ENCODE measurements at regions not wholly inside any gene's neighbourhood (a gene's known extent, or its start where the extent isn't known, plus 50 kb on each side); places are given as distances from the start of the nearest gene placed in this dataset.

DNA sequence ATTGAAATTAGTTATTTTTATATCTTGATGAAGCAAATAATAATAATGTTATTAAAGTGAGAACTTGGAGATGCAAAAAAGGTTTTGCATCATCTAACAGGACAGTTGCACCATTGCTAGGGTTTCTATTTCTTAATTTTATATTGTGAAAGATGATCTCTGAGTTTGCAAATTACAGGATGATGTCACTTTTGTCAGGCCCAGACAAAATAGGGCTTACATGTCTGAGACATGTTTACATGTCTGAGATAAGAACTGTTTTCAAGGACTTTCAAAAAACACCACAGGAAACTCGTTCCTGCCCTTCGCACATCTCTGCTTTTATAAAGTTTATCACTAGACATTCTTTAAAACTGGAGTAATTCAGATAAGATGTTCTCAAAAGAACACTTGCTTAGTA is 1075.8 kb upstream of the MANEA start:
- no peak overlapping the region for H3K4me2 ChIP-seq
- no peaks in the 10 kb centered on the region for H3K9me3 ChIP-seq (replicated peaks in 1 of 11)
- no peak for TF ChIP-seq Cebpa-rat (IDR thresholded peaks at IDR 0.05)
- no peak overlapping the region for H3K27ac ChIP-seq
- H3K9ac ChIP-seq: no peak overlapping the region
- no peaks in the 10 kb centered on the region for H4K20me1 ChIP-seq
- H3K27me3 ChIP-seq: no peaks in the 10 kb centered on the region
- H3K36me3 ChIP-seq: no peaks in the 10 kb centered on the region
- no peaks in the 10 kb centered on the region for H3K4me1 ChIP-seq
- no peak overlapping the region for H3K4me3 ChIP-seq

DNA sequence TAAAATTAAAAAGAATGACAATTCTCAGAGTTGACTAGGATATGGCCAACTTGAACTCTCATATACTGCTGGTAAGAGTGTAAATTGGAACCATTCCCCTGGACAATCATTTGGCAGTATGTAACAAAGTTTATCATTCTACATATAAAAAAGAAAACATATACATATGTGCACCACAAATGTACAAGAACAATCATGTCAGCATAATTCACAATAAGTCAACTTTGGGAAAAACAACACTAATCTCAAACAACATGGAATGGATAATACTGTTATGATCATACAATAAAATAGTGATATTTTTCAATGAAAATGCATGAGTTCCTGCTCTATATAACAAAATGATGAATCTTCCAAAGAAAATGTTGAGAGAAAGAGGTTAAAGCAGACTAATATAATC is 1078.7 kb upstream of the EPHA7 start:
- Histone ChIP-seq H3K4me3 (no peak overlapping the region), H3K36me3 (no peaks in the 10 kb centered on the region), H3K27me3 (no peaks in the 10 kb centered on the region), H4K20me1 (no peaks in the 10 kb centered on the region), H3K4me1 (no peaks in the 10 kb centered on the region), H3K9ac (no peak overlapping the region), H3K9me3 (replicated peaks in 1 of 11) (no peaks in the 10 kb centered on the region), H3K4me2 (no peak overlapping the region), H3K27ac (no peak overlapping the region)
- no peak for TF ChIP-seq Cebpa-rat (IDR thresholded peaks at IDR 0.05)

DNA sequence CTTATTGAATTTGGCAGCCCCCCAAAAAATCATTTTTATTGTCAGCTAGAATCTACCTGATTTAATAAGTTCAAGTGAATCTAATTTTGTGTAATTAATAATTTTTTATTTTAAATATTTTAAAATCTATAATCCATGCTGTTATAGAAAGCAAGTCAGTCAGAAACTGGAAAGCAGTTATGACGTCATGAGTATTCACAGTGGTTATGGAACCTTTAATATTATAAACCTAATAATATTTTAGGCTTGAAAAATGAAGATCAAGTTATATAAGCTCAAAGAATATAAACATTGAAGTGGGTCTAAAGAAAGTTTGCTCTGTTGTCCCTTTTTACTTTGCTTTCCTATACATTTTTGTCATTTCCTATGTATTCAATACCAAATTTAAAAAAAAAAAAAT is 1075.1 kb upstream of the EPHA7 start:
- Histone ChIP-seq H3K4me2 (no peak overlapping the region), H3K27me3 (no peaks in the 10 kb centered on the region), H3K36me3 (no peaks in the 10 kb centered on the region), H3K9ac (no peak overlapping the region), H3K9me3 (replicated peaks in 1 of 11) (no peaks in the 10 kb centered on the region), H3K4me3 (no peak overlapping the region), H3K27ac (no peak overlapping the region), H4K20me1 (no peaks in the 10 kb centered on the region), H3K4me1 (no peaks in the 10 kb centered on the region)
- no peak for TF ChIP-seq Cebpa-rat (IDR thresholded peaks at IDR 0.05)

DNA sequence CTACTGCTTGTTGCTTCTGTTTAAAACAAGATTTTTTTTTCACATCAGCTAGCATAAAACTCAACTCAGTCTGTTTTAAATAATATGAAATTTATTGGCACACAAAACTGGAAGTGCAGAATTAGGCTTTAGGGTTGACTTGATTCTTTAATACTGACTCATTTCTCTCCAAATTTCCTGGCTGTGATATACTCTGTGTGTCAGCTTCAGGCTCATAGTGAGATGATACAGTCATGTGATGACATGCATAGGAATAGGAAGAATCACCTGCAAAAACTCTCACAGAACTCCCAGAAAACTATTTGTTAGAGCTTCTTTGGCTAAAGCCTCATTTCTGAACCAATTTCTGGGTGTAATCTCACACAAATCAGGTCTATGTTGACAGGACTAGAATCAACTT is 1068.0 kb upstream of the EPHA7 start:
- no peaks in the 10 kb centered on the region for H4K20me1 ChIP-seq
- TF ChIP-seq Cebpa-rat (IDR thresholded peaks at IDR 0.05): no peak
- H3K36me3 ChIP-seq: no peaks in the 10 kb centered on the region
- H3K27me3 ChIP-seq: no peaks in the 10 kb centered on the region
- no peak overlapping the region for H3K4me3 ChIP-seq
- no peak overlapping the region for H3K27ac ChIP-seq
- no peaks in the 10 kb centered on the region for H3K9me3 ChIP-seq (replicated peaks in 1 of 11)
- no peaks in the 10 kb centered on the region for H3K4me1 ChIP-seq
- no peak overlapping the region for H3K4me2 ChIP-seq
- no peak overlapping the region for H3K9ac ChIP-seq

DNA sequence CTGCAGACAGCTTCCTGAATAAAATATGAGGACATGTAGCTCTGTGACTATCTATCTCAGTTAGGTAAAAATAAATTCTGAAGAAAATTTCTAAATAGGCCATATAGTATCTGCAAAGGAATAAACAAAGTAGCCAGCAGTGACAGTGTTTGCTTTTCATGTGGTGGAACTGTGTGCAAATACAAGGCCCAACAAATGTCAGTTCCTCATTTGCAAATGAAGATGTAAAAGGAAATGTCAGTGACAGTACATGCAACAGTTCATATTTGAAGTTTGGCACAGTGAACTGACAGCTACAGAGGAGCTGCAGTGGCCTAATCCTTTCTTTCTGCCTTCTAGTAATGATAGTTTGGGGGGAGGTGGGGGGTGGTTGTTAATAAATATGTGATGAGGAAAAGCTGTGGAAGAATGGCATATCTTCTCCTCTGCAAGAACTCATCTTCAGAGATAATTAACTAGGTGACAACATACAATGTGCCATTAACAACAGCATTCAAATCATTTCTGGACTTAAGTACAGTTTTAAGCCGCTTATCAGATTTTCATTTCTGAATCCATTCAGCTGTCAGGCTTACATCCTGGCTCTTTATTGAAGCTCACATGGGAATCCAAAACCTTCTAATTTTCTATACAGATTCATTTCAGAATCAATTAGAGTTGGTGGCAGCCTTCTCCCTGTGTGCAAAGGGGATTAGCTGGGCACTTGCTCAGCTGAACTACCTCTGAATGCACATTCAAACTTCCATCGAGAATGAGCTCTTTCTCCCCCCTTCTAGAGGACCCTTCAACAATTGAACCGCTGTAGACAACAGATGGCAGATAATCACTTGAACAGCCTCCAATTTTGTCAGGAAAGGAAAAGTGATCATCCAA is 1059.0 kb upstream of the EPHA7 start:
- TF ChIP-seq Cebpa-rat (IDR thresholded peaks at IDR 0.05): no peak
- H4K20me1 ChIP-seq: no peaks in the 10 kb centered on the region

DNA sequence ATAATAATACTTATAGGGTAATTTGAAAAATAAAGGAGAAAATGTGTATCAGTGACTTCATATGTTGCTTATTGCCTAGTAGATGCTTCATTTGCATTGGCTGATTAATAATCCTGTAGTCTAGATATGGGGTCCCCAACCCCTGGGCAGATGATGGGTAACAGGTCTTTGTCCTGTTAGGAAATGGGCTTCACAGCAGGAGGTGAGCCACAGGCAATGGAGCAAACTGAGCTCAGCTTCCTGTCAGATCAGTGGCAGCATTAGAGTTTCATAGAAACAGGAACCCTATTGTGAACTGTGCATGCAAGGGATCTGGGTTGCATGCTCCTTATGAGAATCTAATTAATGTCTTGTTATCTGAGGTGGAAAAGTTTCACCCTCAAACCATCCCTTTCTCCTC is 1049.5 kb upstream of the EPHA7 start:
- no peak overlapping the region for H3K4me3 ChIP-seq
- no peak overlapping the region for H3K9ac ChIP-seq
- no peak for TF ChIP-seq Cebpa-rat (IDR thresholded peaks at IDR 0.05)
- no peak overlapping the region for H3K4me2 ChIP-seq
- no peak overlapping the region for H3K27ac ChIP-seq
- no peaks in the 10 kb centered on the region for H4K20me1 ChIP-seq
- H3K4me1 ChIP-seq: no peaks in the 10 kb centered on the region
- no peaks in the 10 kb centered on the region for H3K36me3 ChIP-seq
- H3K9me3 ChIP-seq (replicated peaks in 1 of 11): no peaks in the 10 kb centered on the region
- H3K27me3 ChIP-seq: no peaks in the 10 kb centered on the region

More for the DNA sequence above, 1059.0 kb upstream of the EPHA7 start:
- H3K4me1 ChIP-seq: peaks cover 0 to 20% (median 8%) of the 10 kb centered on the region in 10 experiments; a peak in 10 of 20 replicates
- H3K4me2 ChIP-seq: peak overlapping the region in 4 of 11 experiments; percentile 9 to 43 (median 24); a peak in 8 of 22 replicates
- H3K4me3 ChIP-seq: no peak overlapping the region
- no peak overlapping the region; a peak in 1 of 22 replicates for H3K9ac ChIP-seq
- H3K36me3 ChIP-seq: no peaks in the 10 kb centered on the region
- H3K9me3 ChIP-seq (replicated peaks in 1 of 11): peaks cover 6 to 14% (median 11%) of the 10 kb centered on the region in 11 experiments; a peak in 17 of 22 replicates
- H3K27ac ChIP-seq: 0 out of 22 replicates have a peak overlapping the region, but pooled peaks of 1 of the 11 experiments have one; percentile 1
- H3K27me3 ChIP-seq: no peaks in the 10 kb centered on the region

DNA sequence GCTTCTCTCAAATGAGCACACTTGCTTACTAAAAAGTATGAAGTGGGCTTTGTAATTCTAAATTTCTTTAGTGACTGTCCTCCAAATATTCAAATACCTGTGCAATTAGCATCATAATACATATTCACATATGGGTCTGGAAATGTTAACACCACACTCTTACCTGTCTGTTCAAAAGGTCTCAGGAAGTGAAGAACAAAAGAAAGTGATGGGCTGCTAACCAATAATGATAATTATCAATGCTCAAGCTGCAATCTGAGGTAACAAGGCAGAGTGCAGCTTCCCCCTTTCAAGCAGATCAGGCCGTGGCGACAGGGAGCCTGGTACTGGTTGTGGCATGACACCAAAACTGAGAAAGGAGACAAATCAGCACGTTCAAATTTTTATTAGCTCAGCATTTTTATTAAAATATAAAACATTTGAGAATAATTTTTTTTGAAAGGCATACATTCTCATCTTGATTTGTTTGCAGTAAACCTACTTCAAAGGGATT is 1044.7 kb upstream of the EPHA7 start:
- no peaks in the 10 kb centered on the region for H3K4me1 ChIP-seq
- H3K9me3 ChIP-seq (replicated peaks in 1 of 11): no peaks in the 10 kb centered on the region
- no peak overlapping the region for H3K27ac ChIP-seq
- no peak for TF ChIP-seq Cebpa-rat (IDR thresholded peaks at IDR 0.05)
- no peak overlapping the region for H3K4me2 ChIP-seq
- H3K27me3 ChIP-seq: no peaks in the 10 kb centered on the region
- H3K4me3 ChIP-seq: no peak overlapping the region
- no peaks in the 10 kb centered on the region for H3K36me3 ChIP-seq
- no peaks in the 10 kb centered on the region for H4K20me1 ChIP-seq
- H3K9ac ChIP-seq: no peak overlapping the region

- TF ChIP-seq Cebpa-rat (IDR thresholded peaks at IDR 0.05): no peak
- no peaks in the 10 kb centered on the region for H3K9me3 ChIP-seq (replicated peaks in 1 of 11)
- no peak overlapping the region for H3K9ac ChIP-seq
- no peak overlapping the region for H3K4me2 ChIP-seq
- H3K27ac ChIP-seq: no peak overlapping the region
- H3K4me3 ChIP-seq: no peak overlapping the region
- no peaks in the 10 kb centered on the region for H3K27me3 ChIP-seq
- no peaks in the 10 kb centered on the region for H3K4me1 ChIP-seq
- H4K20me1 ChIP-seq: no peaks in the 10 kb centered on the region
- no peaks in the 10 kb centered on the region for H3K36me3 ChIP-seq
Measured at GRCh38 chr6:94463306-94463705, 1043.9 kb upstream of the EPHA7 start.

GRCh38 chr6:94462231-94462630 is 1042.9 kb upstream of the EPHA7 start:
- no peak overlapping the region for H3K27ac ChIP-seq
- no peaks in the 10 kb centered on the region for H3K4me1 ChIP-seq
- H4K20me1 ChIP-seq: no peaks in the 10 kb centered on the region
- H3K4me2 ChIP-seq: no peak overlapping the region
- no peaks in the 10 kb centered on the region for H3K27me3 ChIP-seq
- no peaks in the 10 kb centered on the region for H3K9me3 ChIP-seq (replicated peaks in 1 of 11)
- no peak overlapping the region for H3K9ac ChIP-seq
- no peaks in the 10 kb centered on the region for H3K36me3 ChIP-seq
- no peak for TF ChIP-seq Cebpa-rat (IDR thresholded peaks at IDR 0.05)
- no peak overlapping the region for H3K4me3 ChIP-seq

DNA sequence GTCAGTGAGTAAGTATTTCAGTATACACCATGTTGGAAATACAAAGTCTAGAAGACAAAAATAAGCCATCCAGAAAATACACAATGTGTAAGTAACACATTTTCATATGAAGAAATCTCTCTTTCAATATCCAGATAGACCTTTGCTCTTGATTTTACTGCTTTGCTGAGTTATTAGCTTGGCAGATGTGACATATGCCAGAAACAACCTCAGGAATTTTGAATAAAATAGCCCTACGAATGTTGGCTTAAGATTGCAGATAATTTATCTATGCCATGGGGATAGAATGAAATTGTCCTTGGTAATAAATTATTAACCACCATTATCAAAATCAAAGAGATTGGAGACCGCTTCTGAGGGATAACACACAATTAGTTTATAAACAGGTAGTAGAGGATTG is 1036.9 kb upstream of the EPHA7 start:
- H3K4me2 ChIP-seq: no peak overlapping the region
- no peaks in the 10 kb centered on the region for H3K36me3 ChIP-seq
- no peak overlapping the region for H3K9ac ChIP-seq
- H3K4me3 ChIP-seq: no peak overlapping the region
- TF ChIP-seq Cebpa-rat (IDR thresholded peaks at IDR 0.05): no peak
- no peaks in the 10 kb centered on the region for H4K20me1 ChIP-seq
- H3K9me3 ChIP-seq (replicated peaks in 1 of 11): 0 out of 22 replicates have a peak, but pooled peaks cover 0 to 4% (median 0%) of the 10 kb centered on the region in 11 experiments
- H3K4me1 ChIP-seq: peaks cover 0 to 6% (median 0%) of the 10 kb centered on the region in 10 experiments; a peak in 2 of 20 replicates
- no peaks in the 10 kb centered on the region for H3K27me3 ChIP-seq
- H3K27ac ChIP-seq: no peak overlapping the region
